BE2C (cell line): ENCODE measurements at regions not wholly inside any gene's neighbourhood (a gene's known extent, or its start where the extent isn't known, plus 50 kb on each side); places are given as distances from the start of the nearest gene placed in this dataset.
"Not testable (repeated sequence)": the region's sequence is repeated elsewhere in the genome, so short reads cannot be mapped to it uniquely, and the experiment has no call there.

ENCODE experiments used
- DNase-seq: peaks from one replicate; pipeline ENCODE4 v3.0.0-alpha.2; 2020
- H3K27me3 ChIP-seq: fragments of 250-450 bp; sonication (Bioruptor Pico); 2 replicates; pipeline ENCODE4 v1.5.1; 2020; ENCODE audit warnings: mild to moderate bottlenecking
- H3K36me3 ChIP-seq: fragments of 250-450 bp; sonication (Bioruptor Pico); 2 replicates; pipeline ENCODE4 v1.5.1; 2020; ENCODE audit warnings: mild to moderate bottlenecking
- H3K4me1 ChIP-seq: fragments of 250-450 bp; sonication (Bioruptor Pico); 2 replicates; pipeline ENCODE4 v1.5.1; 2020
- H3K4me3 ChIP-seq: 2 replicates; pipeline ENCODE4 v1.5.1; 2011; ENCODE audit warnings: low read depth, low read length
- H3K9me3 ChIP-seq: fragments of 250-450 bp; sonication (Bioruptor Pico); 2 replicates; pipeline ENCODE4 v1.5.1; 2020
- TF ChIP-seq, protein P1 (sequence below): IDR thresholded peaks from 2 replicates; pipeline ENCODE4 v1.5.1; 2012; ENCODE audit warnings: mild to moderate bottlenecking, low read depth, low read length

DNA sequence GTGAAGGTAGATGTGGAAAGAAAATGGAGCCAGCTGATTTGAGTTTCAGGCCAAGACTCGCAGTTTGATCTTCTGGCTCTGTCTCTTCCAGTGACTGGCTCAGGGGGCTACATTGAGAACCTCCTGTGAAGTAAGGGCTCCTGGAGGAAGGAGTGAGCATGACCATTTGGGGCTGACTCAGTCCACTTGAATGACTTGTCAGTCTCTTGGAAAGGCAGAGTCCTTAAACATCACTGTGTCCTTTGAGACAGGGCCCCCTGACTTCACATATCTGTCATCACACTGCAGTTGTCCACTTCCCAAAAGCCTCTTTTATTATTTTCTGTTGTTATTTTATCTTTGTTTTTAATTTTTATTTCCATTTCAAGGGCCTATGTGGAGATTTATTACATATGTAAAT, 204.6 kb upstream of the APCDD1 start:
- TF ChIP-seq, protein P1, sequence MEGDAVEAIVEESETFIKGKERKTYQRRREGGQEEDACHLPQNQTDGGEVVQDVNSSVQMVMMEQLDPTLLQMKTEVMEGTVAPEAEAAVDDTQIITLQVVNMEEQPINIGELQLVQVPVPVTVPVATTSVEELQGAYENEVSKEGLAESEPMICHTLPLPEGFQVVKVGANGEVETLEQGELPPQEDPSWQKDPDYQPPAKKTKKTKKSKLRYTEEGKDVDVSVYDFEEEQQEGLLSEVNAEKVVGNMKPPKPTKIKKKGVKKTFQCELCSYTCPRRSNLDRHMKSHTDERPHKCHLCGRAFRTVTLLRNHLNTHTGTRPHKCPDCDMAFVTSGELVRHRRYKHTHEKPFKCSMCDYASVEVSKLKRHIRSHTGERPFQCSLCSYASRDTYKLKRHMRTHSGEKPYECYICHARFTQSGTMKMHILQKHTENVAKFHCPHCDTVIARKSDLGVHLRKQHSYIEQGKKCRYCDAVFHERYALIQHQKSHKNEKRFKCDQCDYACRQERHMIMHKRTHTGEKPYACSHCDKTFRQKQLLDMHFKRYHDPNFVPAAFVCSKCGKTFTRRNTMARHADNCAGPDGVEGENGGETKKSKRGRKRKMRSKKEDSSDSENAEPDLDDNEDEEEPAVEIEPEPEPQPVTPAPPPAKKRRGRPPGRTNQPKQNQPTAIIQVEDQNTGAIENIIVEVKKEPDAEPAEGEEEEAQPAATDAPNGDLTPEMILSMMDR, result no peak
- H3K4me3 ChIP-seq, result no peak overlapping the region
- no peaks in the 10 kb centered on the region for H3K36me3 ChIP-seq
- no peaks in the 10 kb centered on the region for H3K27me3 ChIP-seq
- no peaks in the 10 kb centered on the region for H3K4me1 ChIP-seq
- no peak for DNase-seq
- H3K9me3 ChIP-seq, result no peaks in the 10 kb centered on the region

DNA sequence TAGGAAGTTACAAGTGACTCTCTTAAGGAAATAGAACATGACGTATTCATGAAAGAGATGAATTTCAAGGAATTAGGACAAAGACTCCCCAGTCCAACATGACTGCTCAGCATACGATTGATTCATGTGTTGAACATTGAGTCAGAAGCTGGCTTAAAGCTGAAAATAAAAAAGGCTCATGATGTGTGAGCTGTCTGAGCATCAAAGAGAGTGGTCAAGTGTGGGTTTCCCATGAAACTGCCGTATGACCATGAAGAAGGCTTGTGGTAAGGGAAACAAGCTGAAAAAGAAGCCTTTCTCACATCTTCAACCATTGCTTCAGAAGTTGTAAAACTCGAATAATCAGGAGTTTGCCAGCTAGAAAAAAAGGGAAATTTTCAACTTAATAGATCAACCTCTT, 201.9 kb upstream of the APCDD1 start:
- Histone ChIP-seq H3K27me3 (no peaks in the 10 kb centered on the region), H3K9me3 (no peaks in the 10 kb centered on the region), H3K4me1 (no peaks in the 10 kb centered on the region), H3K36me3 (no peaks in the 10 kb centered on the region), H3K4me3 (no peak overlapping the region)
- TF ChIP-seq, protein P1, result no peak
- no peak for DNase-seq

DNA sequence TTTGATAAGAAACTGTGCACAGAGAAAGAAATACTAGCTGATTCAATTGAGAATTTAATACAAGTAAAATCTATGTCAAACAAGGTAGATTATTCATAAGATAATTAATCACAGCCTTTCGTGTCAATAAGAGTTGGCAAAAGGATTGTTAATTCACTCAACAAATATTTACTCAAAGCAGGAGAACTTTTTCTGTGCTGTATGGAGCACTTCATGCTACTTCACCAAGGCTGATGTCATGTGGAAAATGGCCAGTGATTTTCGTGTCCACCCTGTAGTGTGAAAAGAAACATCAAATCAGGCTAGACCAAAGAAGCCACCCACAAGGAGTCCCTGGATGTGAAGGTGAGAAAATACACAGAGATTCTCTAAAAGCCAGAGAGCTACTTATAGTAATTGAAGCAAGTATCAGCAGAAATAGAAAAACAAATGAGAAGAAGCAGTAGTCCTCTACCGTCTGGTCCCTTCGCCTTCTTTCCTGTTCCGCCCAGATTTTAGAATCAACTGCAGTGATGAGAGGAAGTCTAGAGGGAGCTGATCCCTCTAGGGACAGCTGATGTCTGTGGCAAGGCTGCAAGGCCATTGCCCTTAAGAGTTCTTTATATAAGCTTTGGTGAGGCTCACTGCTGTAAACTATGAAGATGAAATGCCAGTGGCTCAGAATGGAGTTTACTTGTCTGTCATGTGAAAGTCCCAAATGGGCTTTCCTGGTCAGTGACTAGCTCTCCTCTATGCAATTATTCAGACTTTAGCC, 201.3 kb upstream of the APCDD1 start:
- no peaks in the 10 kb centered on the region for H3K4me1 ChIP-seq
- no peaks in the 10 kb centered on the region for H3K36me3 ChIP-seq
- no peak overlapping the region for H3K4me3 ChIP-seq
- TF ChIP-seq, protein P1, result no peak
- H3K27me3 ChIP-seq, result no peaks in the 10 kb centered on the region
- H3K9me3 ChIP-seq, result no peaks in the 10 kb centered on the region
- no peak for DNase-seq

DNA sequence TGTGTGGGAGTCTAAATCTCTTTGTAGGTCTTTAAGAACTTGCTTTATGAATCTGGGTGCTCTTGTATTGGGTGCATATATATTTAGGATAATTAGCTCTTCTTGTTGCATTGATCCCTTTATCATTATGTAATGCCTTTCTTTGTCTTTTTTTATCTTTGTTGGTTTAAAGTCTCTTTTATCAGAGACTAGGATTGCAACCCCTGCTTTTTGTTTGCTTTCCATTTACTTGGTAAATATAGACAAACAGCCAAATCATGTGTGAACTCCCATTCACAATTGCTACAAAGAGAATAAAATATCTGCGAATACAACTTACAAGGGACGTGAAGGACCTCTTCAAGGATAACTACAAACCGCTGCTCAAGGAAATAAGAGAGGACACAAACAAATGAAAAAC, 198.2 kb upstream of the APCDD1 start:
- not testable (repeated sequence) for H3K9me3 ChIP-seq, DNase-seq, H3K4me1 ChIP-seq, H3K36me3 ChIP-seq, H3K27me3 ChIP-seq, H3K4me3 ChIP-seq

DNA sequence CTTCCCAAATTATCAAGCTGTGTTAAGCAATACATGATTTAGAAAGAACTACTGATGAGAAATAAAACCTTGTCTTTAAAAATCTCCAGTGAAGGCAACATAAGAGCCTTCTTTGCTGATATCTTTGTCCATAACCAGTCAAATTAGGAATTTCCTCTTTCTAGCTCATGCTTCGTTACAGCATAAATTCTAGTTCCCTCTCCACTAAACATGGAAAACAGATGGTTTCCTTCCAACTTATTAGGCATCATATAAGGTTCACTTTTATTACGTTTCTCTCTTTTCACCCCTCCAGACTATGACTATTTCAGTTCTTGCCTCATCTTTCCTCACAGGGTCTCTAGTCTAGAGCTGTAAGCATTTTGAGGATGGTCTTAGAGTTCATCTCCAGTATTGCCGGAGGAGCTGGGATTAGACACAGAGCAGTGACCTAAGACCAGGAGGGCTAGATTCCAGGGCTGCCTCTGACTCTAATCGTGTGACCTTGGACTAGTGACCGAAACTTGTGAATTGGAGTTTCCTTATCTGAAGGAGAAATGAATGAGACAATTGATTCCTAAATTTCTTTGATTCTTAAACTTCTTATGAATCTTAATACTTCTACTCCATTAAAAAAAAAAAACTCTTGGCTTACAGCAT, 195.5 kb upstream of the APCDD1 start:
- TF ChIP-seq, protein P1, result no peak
- no peak for DNase-seq
- Histone ChIP-seq H3K36me3 (no peaks in the 10 kb centered on the region), H3K9me3 (no peaks in the 10 kb centered on the region), H3K4me1 (no peaks in the 10 kb centered on the region), H3K4me3 (no peak overlapping the region), H3K27me3 (no peaks in the 10 kb centered on the region)

DNA sequence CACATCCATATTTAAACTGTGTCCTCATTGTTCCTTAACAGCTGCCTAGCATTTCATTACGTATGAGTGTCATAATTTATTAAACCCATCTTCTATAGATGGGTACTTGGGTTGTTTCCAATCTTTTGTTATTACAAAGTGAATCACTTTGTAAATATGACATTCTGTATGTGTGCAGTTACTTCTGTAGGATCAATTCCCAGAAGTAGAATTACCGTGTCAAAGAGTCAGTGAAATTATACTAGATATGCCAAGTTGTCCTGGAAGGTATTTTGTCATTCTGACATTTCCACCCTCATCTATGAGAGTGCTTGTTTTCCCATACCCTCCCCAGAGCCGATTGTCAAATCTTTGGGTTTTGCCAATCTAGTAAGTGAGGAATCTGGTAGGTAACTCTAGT, 194.5 kb upstream of the APCDD1 start:
- H3K36me3 ChIP-seq, result no peaks in the 10 kb centered on the region

More for the DNA sequence above, 194.5 kb upstream of the APCDD1 start:
- TF ChIP-seq, protein P1, result no peak
- no peak for DNase-seq
- no peaks in the 10 kb centered on the region for H3K9me3 ChIP-seq
- H3K4me3 ChIP-seq, result no peak overlapping the region
- H3K27me3 ChIP-seq, result no peaks in the 10 kb centered on the region
- no peaks in the 10 kb centered on the region for H3K4me1 ChIP-seq
